Adipose tissue (tissue), 3 donors: ENCODE measurements at regions not wholly inside any gene's neighbourhood (a gene's known extent, or its start where the extent isn't known, plus 50 kb on each side); places are given as distances from the start of the nearest gene placed in this dataset.

ENCODE experiments used
- H3K27ac ChIP-seq: one replicate; pipeline ENCODE4 v1.5.1; 2013; ENCODE audit warnings: low read depth, low read length
- WGBS, 3 donors: extraction: QIAGEN DNeasy Blood & Tissue Kit; methylation state at CpG; one replicate each; pipeline ENCODE4 v1.1.7; 2013; 5-methylcytosine and 5-hydroxymethylcytosine counted together
- donor health status: healthy with polysubstance abuse.
- donor health status: Bipolar disorder and iron deficiency.
- donor health status: healthy.

GRCh38 chr4:35966566-35966965 lies 277.7 kb downstream of the ARAP2 start:
- no peak overlapping the region for H3K27ac ChIP-seq

DNA sequence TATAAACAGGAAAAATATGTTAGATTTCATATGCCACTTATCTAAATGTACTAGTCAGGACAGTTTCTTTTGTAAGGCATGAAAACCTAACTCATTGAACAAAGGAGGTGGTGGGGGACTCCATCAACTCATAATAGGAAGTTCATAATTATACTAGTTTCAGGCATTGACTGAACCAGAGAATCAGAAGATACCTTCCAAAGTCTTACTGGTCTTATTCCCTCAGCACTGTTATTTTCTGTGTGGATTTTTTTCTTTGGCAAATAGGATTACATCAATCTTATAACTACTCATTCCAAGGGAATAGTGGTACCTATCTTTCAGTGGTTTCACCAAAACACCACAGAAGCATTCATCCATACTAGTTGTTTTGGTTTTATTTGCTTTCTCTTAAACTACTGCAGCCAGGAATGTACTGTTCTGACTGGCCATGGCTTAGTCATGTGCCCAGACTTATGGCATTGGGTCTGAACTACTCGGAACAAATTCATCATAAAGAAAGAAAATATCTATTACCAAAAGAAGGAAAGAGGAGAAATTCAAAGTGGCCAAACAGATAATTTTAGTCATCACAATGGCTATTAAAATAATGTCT lies 273.9 kb downstream of the ARAP2 start:
- no peak overlapping the region for H3K27ac ChIP-seq
- WGBS, 3 donors, result 80 to 92% (median 87%) methylated on average over 1 of the region's 1 CpG

- WGBS, 3 donors, result 29 to 51% (median 39%) methylated on average over 4 of the region's 4 CpGs
- H3K27ac ChIP-seq, result no peak overlapping the region
Observed at GRCh38 chr4:35972814-35973213, 271.5 kb downstream of the ARAP2 start.

GRCh38 chr4:35975617-35976355 lies 268.5 kb downstream of the ARAP2 start:
- WGBS, 3 donors, result 79 to 81% (median 81%) methylated on average over 4 of the region's 4 CpGs

GRCh38 chr4:35978551-35978950 lies 265.8 kb downstream of the ARAP2 start:
- H3K27ac ChIP-seq, result no peak overlapping the region

More at GRCh38 chr4:35975617-35976355, 268.5 kb downstream of the ARAP2 start:
- H3K27ac ChIP-seq, result no peak overlapping the region

GRCh38 chr4:35982318-35982717 lies 262.0 kb downstream of the ARAP2 start:
- WGBS, 3 donors, result 94 to 100% (median 97%) methylated on average over 1 of the region's 1 CpG
- no peak overlapping the region for H3K27ac ChIP-seq

DNA sequence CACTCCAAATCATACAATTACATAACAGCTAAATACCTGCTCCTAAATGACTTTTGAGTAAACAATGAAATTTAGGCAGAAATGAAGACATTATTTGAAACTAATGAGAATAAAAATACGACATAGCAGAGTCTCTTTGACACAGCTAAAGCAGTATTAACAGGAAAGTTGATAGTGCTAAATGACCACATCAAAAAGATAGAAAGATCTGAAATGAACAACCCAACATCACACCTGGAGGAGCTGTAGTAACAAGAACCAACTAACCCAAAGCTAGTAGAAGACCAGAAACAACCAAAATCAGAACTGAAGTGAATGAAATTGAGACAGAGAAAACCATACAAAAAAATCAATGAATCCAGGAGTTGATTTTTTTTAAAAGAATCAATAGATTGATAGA lies 257.8 kb downstream of the ARAP2 start:
- no peak overlapping the region for H3K27ac ChIP-seq
- WGBS, 3 donors, result 61 to 87% (median 85%) methylated on average over 1 of the region's 1 CpG

- 51 to 66% (median 61%) methylated on average over 2 of the region's 2 CpGs for WGBS, 3 donors
- no peak overlapping the region for H3K27ac ChIP-seq
Observed at GRCh38 chr4:35993606-35994005, 250.7 kb downstream of the ARAP2 start.

DNA sequence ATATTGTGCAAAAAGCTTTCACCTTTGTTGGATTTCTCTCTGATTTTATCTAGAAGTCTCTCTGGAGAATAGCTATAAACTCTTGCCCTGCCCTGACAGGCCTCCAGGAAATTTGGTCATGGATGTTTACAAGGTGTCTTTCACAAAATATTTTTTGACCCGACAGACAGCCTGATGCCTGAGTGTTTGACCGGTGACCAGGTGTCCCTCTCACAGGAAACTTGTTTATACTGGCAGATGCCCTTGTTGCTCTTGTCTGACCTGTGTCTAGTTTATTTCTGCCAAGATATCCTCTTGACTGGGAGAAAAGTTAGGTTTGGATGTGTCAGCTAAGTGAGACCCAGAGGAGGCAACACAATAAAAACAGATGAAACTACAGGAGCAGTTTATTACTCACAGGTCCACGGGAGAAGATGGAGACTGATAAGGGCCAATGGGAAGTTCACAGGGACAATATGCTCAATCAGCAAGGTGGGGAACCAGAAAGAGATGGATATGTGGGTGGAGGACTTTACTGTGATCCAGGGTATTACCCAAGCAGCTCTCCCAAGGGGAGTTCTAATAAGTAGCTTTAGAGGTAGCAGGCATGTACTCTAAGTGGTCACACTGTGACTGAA lies 243.3 kb downstream of the ARAP2 start:
- WGBS, 3 donors, result 46 to 58% (median 56%) methylated on average over 3 of the region's 3 CpGs

DNA sequence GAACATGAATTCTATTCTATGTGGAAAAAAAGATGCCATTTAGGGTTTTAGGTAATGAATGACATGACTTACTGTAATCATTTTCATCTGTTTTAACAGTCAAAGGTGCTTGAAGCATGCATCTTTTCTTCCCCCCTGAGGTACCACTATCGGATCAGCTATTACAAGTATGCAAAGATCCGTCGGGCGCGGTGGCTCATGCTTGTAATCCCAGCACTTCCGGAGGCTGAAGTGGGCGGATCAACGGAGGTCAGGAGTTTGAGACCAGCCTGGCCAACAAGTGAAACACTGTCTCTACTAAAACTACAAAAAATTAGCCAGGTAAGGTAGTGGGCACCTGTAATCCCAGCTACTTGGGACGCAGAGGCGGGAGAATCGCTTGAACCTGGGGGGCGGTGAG lies 241.3 kb downstream of the ARAP2 start:
- H3K27ac ChIP-seq, result no peak overlapping the region
- WGBS, 3 donors, result 93 to 96% (median 95%) methylated on average over 12 of the region's 12 CpGs

More for the DNA sequence above, 243.3 kb downstream of the ARAP2 start:
- no peak overlapping the region for H3K27ac ChIP-seq

GRCh38 chr4:36004204-36004851 lies 240.0 kb downstream of the ARAP2 start:
- no peak overlapping the region for H3K27ac ChIP-seq
- WGBS, 3 donors, result 64 to 80% (median 73%) methylated on average over 2 of the region's 2 CpGs

DNA sequence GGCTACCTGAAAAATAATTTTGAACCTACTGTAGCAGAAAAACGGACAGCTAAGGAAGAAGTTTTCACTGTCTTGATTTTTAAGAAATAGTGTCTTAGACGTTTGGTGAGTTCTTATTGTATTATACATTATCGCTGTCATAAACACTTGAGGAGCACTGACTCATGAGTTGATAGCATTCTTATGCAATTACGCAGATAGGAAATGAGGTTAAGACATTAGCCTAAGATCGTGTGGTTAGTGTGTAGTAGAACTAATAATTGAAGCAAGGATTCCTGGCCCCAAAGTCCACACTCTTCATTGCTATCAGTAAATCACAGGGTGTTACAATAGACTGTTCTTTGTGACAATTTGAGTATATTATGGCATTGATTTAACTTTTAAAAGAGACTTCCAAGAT lies 238.1 kb downstream of the ARAP2 start:
- WGBS, 3 donors, result 70 to 76% (median 74%) methylated on average over 5 of the region's 5 CpGs
- no peak overlapping the region for H3K27ac ChIP-seq

GRCh38 chr4:36010397-36010929 lies 233.9 kb downstream of the ARAP2 start:
- H3K27ac ChIP-seq, result no peak overlapping the region
- 40 to 71% (median 61%) methylated on average over 4 of the region's 4 CpGs for WGBS, 3 donors

- H3K27ac ChIP-seq, result no peak overlapping the region
Observed at GRCh38 chr4:36011381-36011780, 232.9 kb downstream of the ARAP2 start.

GRCh38 chr4:36012503-36012902 lies 231.8 kb downstream of the ARAP2 start:
- WGBS, 3 donors, result 72 to 80% (median 74%) methylated on average over 3 of the region's 3 CpGs
- no peak overlapping the region for H3K27ac ChIP-seq

GRCh38 chr4:36013206-36013605 lies 231.1 kb downstream of the ARAP2 start:
- WGBS, 3 donors, result 81 to 86% (median 82%) methylated on average over 5 of the region's 5 CpGs
- H3K27ac ChIP-seq, result no peak overlapping the region
